ENCODE measurements at regions not wholly inside any gene's neighbourhood (a gene's known extent, or its start where the extent isn't known, plus 50 kb on each side); places are given as distances from the start of the nearest gene placed in this dataset.
A peak's percentile ranks its signal among the peaks of the same experiment; 100 is the strongest.

- Histone ChIP-seq H3K4me3 (no peak overlapping the region), H3K36me3 (replicated peaks in 1 of 2) (no peaks in the 10 kb centered on the region), H3K4me1 (replicated peaks in 1 of 2) (peaks cover 0 to 11% of the 10 kb centered on the region in 2 donors), H3K9me3 (replicated peaks in 1 of 3) (no peaks in the 10 kb centered on the region), H3K27me3 (no peaks in the 10 kb centered on the region), H3K27ac (peak overlapping the region in 1 of 5 donors; percentile 26)
- TF ChIP-seq CTCF (IDR thresholded peaks at IDR 0.05) = no peak
- TF ChIP-seq POLR2A (IDR thresholded peaks at IDR 0.05) = no peak
- intact Hi-C loops (cut with DNase I) = no loop called here
- 24 to 48% (median 31%) methylated on average over 6 to 10 of the region's 10 CpGs for WGBS, 4 donors
- DNase-seq = peak; percentile 88 to 96 (median 94)
Observed at GRCh38 chr12:13390381-13390861, 193.9 kb downstream of the EMP1 start.

GRCh38 chr12:13387101-13387500, 190.6 kb downstream of the EMP1 start:
- Histone ChIP-seq H3K36me3 (replicated peaks in 1 of 2) (no peaks in the 10 kb centered on the region), H3K4me1 (replicated peaks in 1 of 2) (peaks cover 0 to 11% of the 10 kb centered on the region in 2 donors), H3K27ac (no peak overlapping the region), H3K9me3 (replicated peaks in 1 of 3) (no peaks in the 10 kb centered on the region), H3K27me3 (no peaks in the 10 kb centered on the region), H3K4me3 (no peak overlapping the region)
- TF ChIP-seq CTCF (IDR thresholded peaks at IDR 0.05) (no peak), POLR2A (IDR thresholded peaks at IDR 0.05) (no peak)
- 62 to 70% (median 67%) methylated on average over 6 of the region's 6 CpGs for WGBS, 4 donors
- no peak for DNase-seq
- intact Hi-C loops (cut with DNase I) = no loop called here

- no peak for DNase-seq
- Histone ChIP-seq H3K4me3 (no peak overlapping the region), H3K36me3 (replicated peaks in 1 of 2) (no peaks in the 10 kb centered on the region), H3K27ac (no peak overlapping the region), H3K9me3 (replicated peaks in 1 of 3) (no peaks in the 10 kb centered on the region), H3K4me1 (replicated peaks in 1 of 2) (peaks cover 0 to 11% of the 10 kb centered on the region in 2 donors), H3K27me3 (no peaks in the 10 kb centered on the region)
- no peak for TF ChIP-seq CTCF (IDR thresholded peaks at IDR 0.05)
- intact Hi-C loops (cut with DNase I) = no loop called here
- WGBS, 4 donors = 60 to 74% (median 72%) methylated on average over 3 of the region's 3 CpGs
Observed at GRCh38 chr12:13386323-13387039, 190.0 kb downstream of the EMP1 start.

- intact Hi-C loops (cut with DNase I) = no loop called here
Observed at GRCh38 chr12:13383379-13383778, 186.9 kb downstream of the EMP1 start.

More at GRCh38 chr12:13383379-13383778, 186.9 kb downstream of the EMP1 start:
- Histone ChIP-seq H3K4me3 (no peak overlapping the region), H3K4me1 (replicated peaks in 1 of 2) (no peaks in the 10 kb centered on the region), H3K27me3 (no peaks in the 10 kb centered on the region), H3K9me3 (replicated peaks in 1 of 3) (no peaks in the 10 kb centered on the region), H3K27ac (no peak overlapping the region), H3K36me3 (replicated peaks in 1 of 2) (no peaks in the 10 kb centered on the region)
- no peak for DNase-seq
- 54 to 75% (median 60%) methylated on average over 3 of the region's 3 CpGs for WGBS, 4 donors
- no peak for TF ChIP-seq CTCF (IDR thresholded peaks at IDR 0.05)
- no peak for TF ChIP-seq POLR2A (IDR thresholded peaks at IDR 0.05)
